ENCODE measurements at regions not wholly inside any gene's neighbourhood (a gene's known extent, or its start where the extent isn't known, plus 50 kb on each side); places are given as distances from the start of the nearest gene placed in this dataset.
A peak's percentile ranks its signal among the peaks of the same experiment; 100 is the strongest.

DNA sequence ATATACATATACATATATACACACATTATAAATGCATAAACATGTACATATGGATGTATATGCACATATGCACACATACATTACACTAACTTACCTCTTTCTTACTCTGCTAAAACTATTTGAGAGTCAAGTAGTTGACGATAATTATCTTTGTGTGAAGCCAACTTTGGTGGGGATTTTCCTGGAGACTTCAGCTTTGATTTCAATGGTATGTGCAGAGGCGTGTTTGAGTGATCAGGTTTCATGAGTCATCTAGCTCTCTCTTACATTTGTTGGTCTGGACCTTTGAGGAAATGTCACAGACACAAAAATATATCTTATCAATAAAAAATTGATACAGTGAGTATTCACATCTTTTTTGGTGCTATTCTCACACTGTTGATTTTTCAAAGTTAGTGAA is 769.1 kb upstream of the LUZP2 start:
- peak; percentile 45 for DNase-seq
- 78% methylated on average over 1 of the region's 2 CpGs for WGBS
- peaks cover 12% of the 10 kb centered on the region for H3K9me3 ChIP-seq (ENCODE audit: control insufficient read depth, low read length)
- H3K23ac ChIP-seq (ENCODE audit: low read length in 2 of 2): no peak overlapping the region
- no peak overlapping the region for H2BK5ac ChIP-seq (ENCODE audit: low read depth, low read length, poor library complexity, severe bottlenecking)
- no peak overlapping the region for H3K9ac ChIP-seq (ENCODE audit: low read length)
- no peak overlapping the region for H2BK12ac ChIP-seq (ENCODE audit: low read length in 2 of 2)
- no peak overlapping the region for H2BK15ac ChIP-seq (ENCODE audit: low read depth, poor library complexity, severe bottlenecking)
- H4K91ac ChIP-seq (ENCODE audit: low read length): no peak overlapping the region
- no peak overlapping the region for H3K27ac ChIP-seq (ENCODE audit: low read length, poor library complexity, severe bottlenecking)
- H3K4me3 ChIP-seq (ENCODE audit: insufficient read depth in 1 of 2, low read depth in 1 of 2, low read length in 2 of 2): no peak overlapping the region
- peaks cover 8% of the 10 kb centered on the region for H3K4me1 ChIP-seq (ENCODE audit: control insufficient read depth, insufficient read depth, low read depth, low read length)
- no peak overlapping the region for H2BK120ac ChIP-seq (ENCODE audit: low read depth, low read length)
- H3K79me1 ChIP-seq (replicated peaks; ENCODE audit: low read length, poor library complexity, severe bottlenecking): no peaks in the 10 kb centered on the region
- H3K4me2 ChIP-seq (ENCODE audit: low read length, poor library complexity, severe bottlenecking): no peak overlapping the region
- H3K14ac ChIP-seq (ENCODE audit: low read length in 2 of 2): no peak overlapping the region
- H4K8ac ChIP-seq (ENCODE audit: low read length): no peak overlapping the region
- no peak overlapping the region for H3K4ac ChIP-seq (ENCODE audit: low read depth in 1 of 2, low read length in 2 of 2)
- no peaks in the 10 kb centered on the region for H3K27me3 ChIP-seq (ENCODE audit: control insufficient read depth in 1 of 2, insufficient read depth in 1 of 2, low read length in 2 of 2)
- H2AFZ ChIP-seq (ENCODE audit: low read depth, low read length): no peak overlapping the region
- no peaks in the 10 kb centered on the region for H3K36me3 ChIP-seq (ENCODE audit: control insufficient read depth in 1 of 2, insufficient read depth in 2 of 2, low read depth in 1 of 2, low read length in 2 of 2)
- no peak overlapping the region for H2AK5ac ChIP-seq (ENCODE audit: low read length, severe bottlenecking)
- no peak overlapping the region for H3K18ac ChIP-seq (ENCODE audit: low read depth in 1 of 2, low read length in 2 of 2)

DNA sequence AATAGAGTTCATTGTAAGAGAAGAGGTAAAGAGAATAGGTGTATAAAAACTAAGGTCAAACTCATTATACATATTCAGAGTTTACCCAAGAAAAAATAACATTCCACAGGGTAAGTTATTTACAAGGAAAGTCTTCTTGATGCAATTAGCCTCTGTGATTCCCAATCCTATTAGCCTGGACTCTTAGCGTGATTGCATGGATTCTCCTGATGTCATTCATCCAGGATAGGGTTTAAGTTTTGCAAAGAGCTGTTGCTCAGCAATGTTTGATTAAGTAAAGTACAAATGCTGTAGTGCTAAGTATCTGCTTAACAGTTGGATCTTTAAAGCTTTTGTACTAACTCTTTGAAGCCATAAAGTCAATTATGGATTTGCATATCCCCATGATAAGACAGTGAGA is 767.8 kb upstream of the LUZP2 start:
- 94% methylated on average over 1 of the region's 1 CpG for WGBS
- Histone ChIP-seq H2AK5ac (ENCODE audit: low read length, severe bottlenecking) (no peak overlapping the region), H4K8ac (ENCODE audit: low read length) (no peak overlapping the region), H3K79me1 (replicated peaks; ENCODE audit: low read length, poor library complexity, severe bottlenecking) (no peaks in the 10 kb centered on the region), H2BK15ac (ENCODE audit: low read depth, poor library complexity, severe bottlenecking) (no peak overlapping the region), H3K14ac (ENCODE audit: low read length in 2 of 2) (no peak overlapping the region), H3K27me3 (ENCODE audit: control insufficient read depth in 1 of 2, insufficient read depth in 1 of 2, low read length in 2 of 2) (no peaks in the 10 kb centered on the region), H2AFZ (ENCODE audit: low read depth, low read length) (no peak overlapping the region), H3K4me3 (ENCODE audit: insufficient read depth in 1 of 2, low read depth in 1 of 2, low read length in 2 of 2) (no peak overlapping the region), H3K36me3 (ENCODE audit: control insufficient read depth in 1 of 2, insufficient read depth in 2 of 2, low read depth in 1 of 2, low read length in 2 of 2) (no peaks in the 10 kb centered on the region), H3K4ac (ENCODE audit: low read depth in 1 of 2, low read length in 2 of 2) (no peak overlapping the region), H4K91ac (ENCODE audit: low read length) (no peak overlapping the region), H3K9ac (ENCODE audit: low read length) (no peak overlapping the region), H2BK5ac (ENCODE audit: low read depth, low read length, poor library complexity, severe bottlenecking) (no peak overlapping the region), H3K4me1 (ENCODE audit: control insufficient read depth, insufficient read depth, low read depth, low read length) (peaks cover 8% of the 10 kb centered on the region), H3K23ac (ENCODE audit: low read length in 2 of 2) (no peak overlapping the region), H3K27ac (ENCODE audit: low read length, poor library complexity, severe bottlenecking) (no peak overlapping the region), H3K4me2 (ENCODE audit: low read length, poor library complexity, severe bottlenecking) (no peak overlapping the region), H2BK120ac (ENCODE audit: low read depth, low read length) (no peak overlapping the region), H2BK12ac (ENCODE audit: low read length in 2 of 2) (no peak overlapping the region), H3K18ac (ENCODE audit: low read depth in 1 of 2, low read length in 2 of 2) (no peak overlapping the region), H3K9me3 (ENCODE audit: control insufficient read depth, low read length) (peaks cover 4% of the 10 kb centered on the region)
- no peak for DNase-seq

DNA sequence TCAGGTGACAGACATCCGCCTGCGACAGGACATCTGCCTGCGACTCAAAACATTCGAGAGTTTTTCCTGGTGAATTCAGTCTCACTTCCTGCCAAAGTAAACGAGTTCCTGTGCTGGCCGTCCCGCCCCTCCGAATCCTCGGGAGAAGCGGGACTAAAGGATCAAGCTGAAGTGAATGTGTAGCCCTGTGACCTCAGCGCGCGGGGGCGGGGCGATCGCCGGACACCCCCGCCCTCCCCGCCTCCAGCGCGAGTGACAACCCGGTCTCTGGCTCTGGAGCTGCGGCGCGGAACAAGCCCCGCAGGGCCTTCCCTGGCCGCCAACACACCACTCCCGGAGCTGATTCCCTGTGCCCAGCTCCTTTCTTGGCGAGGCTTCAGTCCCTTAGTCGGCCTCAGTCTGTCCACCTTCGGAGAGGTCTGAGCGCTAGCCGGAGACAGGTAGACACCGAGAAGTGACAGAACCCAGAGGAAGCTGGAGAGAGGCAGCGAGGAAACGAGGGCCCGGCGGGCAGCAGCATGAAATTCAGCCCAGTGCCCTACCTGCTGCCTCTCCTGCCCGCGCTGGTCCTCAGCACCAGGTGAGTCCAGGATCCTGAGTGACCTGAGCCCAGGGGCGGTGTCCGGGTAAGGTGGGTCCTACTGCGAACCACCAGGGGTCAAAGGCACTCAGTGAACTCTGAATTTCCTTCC is 766.4 kb upstream of the LUZP2 start:
- Histone ChIP-seq H3K27ac (ENCODE audit: low read length, poor library complexity, severe bottlenecking) (no peak overlapping the region), H3K9me3 (ENCODE audit: control insufficient read depth, low read length) (peaks cover 4% of the 10 kb centered on the region), H3K4me1 (ENCODE audit: control insufficient read depth, insufficient read depth, low read depth, low read length) (peaks cover 8% of the 10 kb centered on the region), H4K8ac (ENCODE audit: low read length) (no peak overlapping the region), H3K79me1 (replicated peaks; ENCODE audit: low read length, poor library complexity, severe bottlenecking) (no peaks in the 10 kb centered on the region), H3K36me3 (ENCODE audit: control insufficient read depth in 1 of 2, insufficient read depth in 2 of 2, low read depth in 1 of 2, low read length in 2 of 2) (no peaks in the 10 kb centered on the region), H3K27me3 (ENCODE audit: control insufficient read depth in 1 of 2, insufficient read depth in 1 of 2, low read length in 2 of 2) (no peaks in the 10 kb centered on the region), H3K14ac (ENCODE audit: low read length in 2 of 2) (no peak overlapping the region), H2BK12ac (ENCODE audit: low read length in 2 of 2) (peak overlapping the region; percentile 44 to 90), H2BK120ac (ENCODE audit: low read depth, low read length) (no peak overlapping the region), H2BK5ac (ENCODE audit: low read depth, low read length, poor library complexity, severe bottlenecking) (no peak overlapping the region), H3K9ac (ENCODE audit: low read length) (no peak overlapping the region), H2AK5ac (ENCODE audit: low read length, severe bottlenecking) (peak overlapping the region; percentile 20), H3K4me3 (ENCODE audit: insufficient read depth in 1 of 2, low read depth in 1 of 2, low read length in 2 of 2) (no peak overlapping the region), H2AFZ (ENCODE audit: low read depth, low read length) (peak overlapping the region; percentile 64), H3K4me2 (ENCODE audit: low read length, poor library complexity, severe bottlenecking) (no peak overlapping the region), H3K23ac (ENCODE audit: low read length in 2 of 2) (no peak overlapping the region), H2BK15ac (ENCODE audit: low read depth, poor library complexity, severe bottlenecking) (peak overlapping the region; percentile 29), H4K91ac (ENCODE audit: low read length) (no peak overlapping the region), H3K4ac (ENCODE audit: low read depth in 1 of 2, low read length in 2 of 2) (no peak overlapping the region), H3K18ac (ENCODE audit: low read depth in 1 of 2, low read length in 2 of 2) (peak overlapping the region in 1 of 2 experiments; percentile 30)
- 95% methylated on average over 43 of the region's 43 CpGs for WGBS
- no peak for DNase-seq

DNA sequence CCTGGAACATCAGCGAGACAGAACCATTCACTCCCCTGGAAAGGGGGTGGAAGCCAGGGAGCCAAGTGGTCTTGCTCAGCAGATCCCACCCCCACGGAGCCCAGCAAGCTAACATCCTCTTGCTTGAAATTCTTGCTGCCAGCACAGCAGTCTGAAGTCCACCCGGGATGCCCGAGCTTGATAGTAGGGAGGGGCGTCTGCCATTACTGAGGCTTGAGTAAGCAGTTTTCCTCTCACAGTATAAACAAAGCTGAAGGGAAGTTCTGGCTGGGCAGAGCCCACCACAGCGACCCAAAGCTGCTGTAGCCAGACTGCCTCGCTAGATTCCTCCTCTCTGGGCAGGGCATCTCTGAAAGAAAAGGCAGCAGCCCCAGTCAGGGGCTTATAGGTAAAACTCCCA is 764.8 kb upstream of the LUZP2 start:
- H2BK120ac ChIP-seq (ENCODE audit: low read depth, low read length): peak overlapping the region; percentile 61
- peak overlapping the region; percentile 45 to 69 for H2BK12ac ChIP-seq (ENCODE audit: low read length in 2 of 2)
- peak overlapping the region; percentile 67 to 89 for H3K18ac ChIP-seq (ENCODE audit: low read depth in 1 of 2, low read length in 2 of 2)
- H4K8ac ChIP-seq (ENCODE audit: low read length): peak overlapping the region; percentile 69
- H3K4me3 ChIP-seq (ENCODE audit: insufficient read depth in 1 of 2, low read depth in 1 of 2, low read length in 2 of 2): no peak overlapping the region
- H2BK5ac ChIP-seq (ENCODE audit: low read depth, low read length, poor library complexity, severe bottlenecking): no peak overlapping the region
- no peaks in the 10 kb centered on the region for H3K79me1 ChIP-seq (replicated peaks; ENCODE audit: low read length, poor library complexity, severe bottlenecking)
- H3K4ac ChIP-seq (ENCODE audit: low read depth in 1 of 2, low read length in 2 of 2): no peak overlapping the region
- no peaks in the 10 kb centered on the region for H3K36me3 ChIP-seq (ENCODE audit: control insufficient read depth in 1 of 2, insufficient read depth in 2 of 2, low read depth in 1 of 2, low read length in 2 of 2)
- no peak overlapping the region for H3K27ac ChIP-seq (ENCODE audit: low read length, poor library complexity, severe bottlenecking)
- H3K27me3 ChIP-seq (ENCODE audit: control insufficient read depth in 1 of 2, insufficient read depth in 1 of 2, low read length in 2 of 2): no peaks in the 10 kb centered on the region
- H3K9ac ChIP-seq (ENCODE audit: low read length): no peak overlapping the region
- peak overlapping the region; percentile 13 for H3K4me2 ChIP-seq (ENCODE audit: low read length, poor library complexity, severe bottlenecking)
- peak; percentile 55 for DNase-seq
- no peak overlapping the region for H3K23ac ChIP-seq (ENCODE audit: low read length in 2 of 2)
- H3K4me1 ChIP-seq (ENCODE audit: control insufficient read depth, insufficient read depth, low read depth, low read length): peaks cover 8% of the 10 kb centered on the region
- no peak overlapping the region for H3K14ac ChIP-seq (ENCODE audit: low read length in 2 of 2)
- H2AK5ac ChIP-seq (ENCODE audit: low read length, severe bottlenecking): no peak overlapping the region
- peak overlapping the region; percentile 36 for H2AFZ ChIP-seq (ENCODE audit: low read depth, low read length)
- WGBS: 36% methylated on average over 6 of the region's 7 CpGs
- peaks cover 4% of the 10 kb centered on the region for H3K9me3 ChIP-seq (ENCODE audit: control insufficient read depth, low read length)
- H2BK15ac ChIP-seq (ENCODE audit: low read depth, poor library complexity, severe bottlenecking): no peak overlapping the region
- peak overlapping the region; percentile 74 for H4K91ac ChIP-seq (ENCODE audit: low read length)
